HG03469 (cell line): ENCODE measurements at regions not wholly inside any gene's neighbourhood (a gene's known extent, or its start where the extent isn't known, plus 50 kb on each side); places are given as distances from the start of the nearest gene placed in this dataset.
"Not testable (repeated sequence)": the region's sequence is repeated elsewhere in the genome, so short reads cannot be mapped to it uniquely, and the experiment has no call there.

Source experiments
- ATAC-seq: cut with Tn5 transposase; IDR thresholded peaks from one replicate; pipeline ENCODE4 v1.9.1; 2021; ENCODE audit warnings: mild to moderate bottlenecking, moderate library complexity, moderate number of reproducible peaks; ENCODE audit not compliant: unreplicated experiment

- no peak for ATAC-seq
Observed at GRCh38 chr12:84165998-84166571, 746.5 kb downstream of the SLC6A15 start.

- ATAC-seq = no peak
Observed at GRCh38 chr12:84161296-84161695, 751.3 kb downstream of the SLC6A15 start.

GRCh38 chr12:84159260-84159659, 753.3 kb downstream of the SLC6A15 start:
- ATAC-seq = no peak

GRCh38 chr12:84157170-84157569, 755.4 kb downstream of the SLC6A15 start:
- no peak for ATAC-seq

GRCh38 chr12:84154991-84155930, 757.3 kb downstream of the SLC6A15 start:
- ATAC-seq = not testable (repeated sequence)

- not testable (repeated sequence) for ATAC-seq
Observed at GRCh38 chr12:84154439-84154990, 758.1 kb downstream of the SLC6A15 start.

GRCh38 chr12:84150201-84150600, 762.4 kb downstream of the SLC6A15 start:
- ATAC-seq = no peak

GRCh38 chr12:84148335-84148734, 764.3 kb downstream of the SLC6A15 start:
- ATAC-seq = no peak

- ATAC-seq = no peak
Observed at GRCh38 chr12:84136862-84137367, 775.7 kb downstream of the SLC6A15 start.

- ATAC-seq = no peak
Observed at GRCh38 chr12:84135586-84136279, 776.9 kb downstream of the SLC6A15 start.

GRCh38 chr12:84134797-84135366, 777.7 kb downstream of the SLC6A15 start:
- ATAC-seq = no peak

- ATAC-seq = no peak
Observed at GRCh38 chr12:84131076-84131475, 781.5 kb downstream of the SLC6A15 start.

GRCh38 chr12:84128117-84128991, 784.2 kb downstream of the SLC6A15 start:
- no peak for ATAC-seq

- ATAC-seq = no peak
Observed at GRCh38 chr12:84124211-84124610, 788.4 kb downstream of the SLC6A15 start.

GRCh38 chr12:84117190-84117589, 795.4 kb downstream of the SLC6A15 start:
- no peak for ATAC-seq

GRCh38 chr12:84113666-84114065, 798.9 kb downstream of the SLC6A15 start:
- no peak for ATAC-seq

- not testable (repeated sequence) for ATAC-seq
Observed at GRCh38 chr12:84103886-84104285, 808.7 kb downstream of the SLC6A15 start.

GRCh38 chr12:84101963-84102362, 810.6 kb downstream of the SLC6A15 start:
- ATAC-seq = not testable (repeated sequence)

GRCh38 chr12:84099591-84099990, 813.0 kb downstream of the SLC6A15 start:
- not testable (repeated sequence) for ATAC-seq

GRCh38 chr12:84091651-84092050, 820.9 kb downstream of the SLC6A15 start:
- no peak for ATAC-seq
